A673 (cell line): ENCODE measurements at regions not wholly inside any gene's neighbourhood (a gene's known extent, or its start where the extent isn't known, plus 50 kb on each side); places are given as distances from the start of the nearest gene placed in this dataset.

ENCODE experiments used
- CTCF ChIP-seq: fragments of 300-800, 200-600 bp; sonication (generic); conservative IDR thresholded peaks from 2 replicates; pipeline ENCODE4 v1.5.1; 2017; ENCODE audit warnings: low read depth, mild to moderate bottlenecking, antibody characterized with exemption, low read length, moderate library complexity, mixed read lengths
- EZH2 ChIP-seq: fragments of 200-600 bp; sonication (generic); IDR thresholded peaks from 2 replicates; pipeline ENCODE4 v1.6.1; 2017; ENCODE audit warnings: borderline replicate concordance, low read depth, mild to moderate bottlenecking, mixed read lengths, antibody characterized with exemption, low read length; ENCODE audit not compliant: poor library complexity, severe bottlenecking

- TF ChIP-seq EZH2 (no peak), CTCF (no peak)
Measured at GRCh38 chr21:19523061-19523460, 1119.5 kb upstream of the TMPRSS15 start.
